HG02852 (cell line): ENCODE measurements at regions not wholly inside any gene's neighbourhood (a gene's known extent, or its start where the extent isn't known, plus 50 kb on each side); places are given as distances from the start of the nearest gene placed in this dataset.

Experiments used
- ATAC-seq: cut with Tn5 transposase; IDR thresholded peaks from one replicate; pipeline ENCODE4 v1.9.1; 2021; ENCODE audit warnings: mild to moderate bottlenecking, moderate library complexity; ENCODE audit not compliant: unreplicated experiment

GRCh38 chr13:70708775-70709174 lies 600.5 kb upstream of the KLHL1 start:
- ATAC-seq = no peak

- no peak for ATAC-seq
Observed at GRCh38 chr13:70703755-70704154, 595.5 kb upstream of the KLHL1 start.

GRCh38 chr13:70694996-70695715 lies 586.9 kb upstream of the KLHL1 start:
- ATAC-seq = no peak

- no peak for ATAC-seq
Observed at GRCh38 chr13:70668983-70669382, 560.7 kb upstream of the KLHL1 start.

- no peak for ATAC-seq
Observed at GRCh38 chr13:70668293-70668692, 560.0 kb upstream of the KLHL1 start.

GRCh38 chr13:70666883-70667556 lies 558.8 kb upstream of the KLHL1 start:
- no peak for ATAC-seq

GRCh38 chr13:70662231-70662940 lies 554.1 kb upstream of the KLHL1 start:
- no peak for ATAC-seq

GRCh38 chr13:70644052-70644451 lies 535.8 kb upstream of the KLHL1 start:
- no peak for ATAC-seq

GRCh38 chr13:70634893-70635292 lies 526.6 kb upstream of the KLHL1 start:
- ATAC-seq = no peak

- no peak for ATAC-seq
Observed at GRCh38 chr13:70630247-70630646, 522.0 kb upstream of the KLHL1 start.

- ATAC-seq = no peak
Observed at GRCh38 chr13:70623239-70623638, 515.0 kb upstream of the KLHL1 start.

- no peak for ATAC-seq
Observed at GRCh38 chr13:70622796-70623195, 514.5 kb upstream of the KLHL1 start.

GRCh38 chr13:70619936-70620335 lies 511.7 kb upstream of the KLHL1 start:
- ATAC-seq = no peak

- ATAC-seq = no peak
Observed at GRCh38 chr13:70616847-70617246, 508.6 kb upstream of the KLHL1 start.

- no peak for ATAC-seq
Observed at GRCh38 chr13:70613295-70613694, 505.0 kb upstream of the KLHL1 start.

GRCh38 chr13:70612881-70613280 lies 504.6 kb upstream of the KLHL1 start:
- no peak for ATAC-seq

- no peak for ATAC-seq
Observed at GRCh38 chr13:70604448-70604847, 496.2 kb upstream of the KLHL1 start.

- ATAC-seq = no peak
Observed at GRCh38 chr13:70593716-70594115, 485.5 kb upstream of the KLHL1 start.

GRCh38 chr13:70585109-70585508 lies 476.9 kb upstream of the KLHL1 start:
- no peak for ATAC-seq

- ATAC-seq = no peak
Observed at GRCh38 chr13:70580825-70581224, 472.6 kb upstream of the KLHL1 start.

- no peak for ATAC-seq
Observed at GRCh38 chr13:70579941-70580340, 471.7 kb upstream of the KLHL1 start.

- no peak for ATAC-seq
Observed at GRCh38 chr13:70571221-70571620, 463.0 kb upstream of the KLHL1 start.
